ENCODE measurements at regions not wholly inside any gene's neighbourhood (a gene's known extent, or its start where the extent isn't known, plus 50 kb on each side); places are given as distances from the start of the nearest gene placed in this dataset.

GRCh38 chr10:10482613-10483012 is 535.1 kb upstream of the CELF2 start:
- TF ChIP-seq POLR2A (IDR thresholded peaks at IDR 0.05) (no peak), EP300 (IDR thresholded peaks at IDR 0.05) (no peak), CTCF (IDR thresholded peaks at IDR 0.05) (no peak), POLR2AphosphoS5 (IDR thresholded peaks at IDR 0.05) (no peak)
- H3K27ac ChIP-seq = no peak overlapping the region
- no peaks in the 10 kb centered on the region for H3K36me3 ChIP-seq
- intact Hi-C loops (cut with DNase I) = no loop called here
- 11 to 53% methylated on average over 4 of the region's 4 CpGs for WGBS, 2 donors
- H3K4me1 ChIP-seq = no peaks in the 10 kb centered on the region
- no peaks in the 10 kb centered on the region for H3K9me3 ChIP-seq
- no peaks in the 10 kb centered on the region for H3K27me3 ChIP-seq
- no peak for DNase-seq
- no peak overlapping the region for H3K4me3 ChIP-seq

GRCh38 chr10:10489076-10489475 is 528.6 kb upstream of the CELF2 start:
- DNase-seq = no peak
- H3K4me1 ChIP-seq = no peaks in the 10 kb centered on the region
- no peaks in the 10 kb centered on the region for H3K36me3 ChIP-seq
- no peaks in the 10 kb centered on the region for H3K9me3 ChIP-seq
- no peak for TF ChIP-seq POLR2A (IDR thresholded peaks at IDR 0.05)
- H3K27me3 ChIP-seq = no peaks in the 10 kb centered on the region
- H3K4me3 ChIP-seq = no peak overlapping the region
- no peak overlapping the region for H3K27ac ChIP-seq
- 94% methylated on average over 3 of the region's 3 CpGs for WGBS, 2 donors
- intact Hi-C loops (cut with DNase I) = no loop called here

GRCh38 chr10:10489805-10490571 is 527.7 kb upstream of the CELF2 start:
- no peaks in the 10 kb centered on the region for H3K36me3 ChIP-seq
- H3K4me1 ChIP-seq = no peaks in the 10 kb centered on the region
- intact Hi-C loops (cut with DNase I) = no loop called here
- no peaks in the 10 kb centered on the region for H3K9me3 ChIP-seq
- no peaks in the 10 kb centered on the region for H3K27me3 ChIP-seq
- WGBS, 2 donors = 91 to 94% methylated on average over 1 of the region's 1 CpG
- no peak overlapping the region for H3K27ac ChIP-seq
- no peak overlapping the region for H3K4me3 ChIP-seq
- TF ChIP-seq POLR2A (IDR thresholded peaks at IDR 0.05) = no peak
- DNase-seq = no peak

DNA sequence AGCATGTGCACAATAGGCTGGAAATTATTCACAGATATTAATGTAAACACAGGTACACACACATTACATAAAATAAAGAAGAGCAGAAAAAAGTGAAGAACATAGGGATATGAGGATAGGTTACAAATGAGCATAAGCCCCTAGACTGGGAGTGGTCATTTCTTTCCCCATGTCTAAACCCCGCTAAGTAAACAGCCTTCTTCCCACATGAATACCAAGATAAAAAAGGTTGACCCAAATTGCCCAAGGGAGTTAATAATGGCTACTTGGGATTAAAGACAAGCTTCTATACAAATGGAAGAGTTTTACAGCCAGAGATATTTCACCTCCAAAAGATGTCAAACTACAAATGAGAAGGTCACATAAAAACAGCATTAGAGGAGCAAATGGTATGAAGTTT is 527.1 kb upstream of the CELF2 start:
- H3K27me3 ChIP-seq = no peaks in the 10 kb centered on the region
- 57 to 93% methylated on average over 1 of the region's 1 CpG for WGBS, 2 donors
- H3K4me1 ChIP-seq = no peaks in the 10 kb centered on the region
- TF ChIP-seq POLR2AphosphoS5 (IDR thresholded peaks at IDR 0.05) (no peak), CTCF (IDR thresholded peaks at IDR 0.05) (no peak), POLR2A (IDR thresholded peaks at IDR 0.05) (no peak), EP300 (IDR thresholded peaks at IDR 0.05) (no peak)
- H3K36me3 ChIP-seq = no peaks in the 10 kb centered on the region
- H3K4me3 ChIP-seq = no peak overlapping the region
- H3K27ac ChIP-seq = no peak overlapping the region
- intact Hi-C loops (cut with DNase I) = no loop called here
- H3K9me3 ChIP-seq = no peaks in the 10 kb centered on the region
- no peak for DNase-seq

GRCh38 chr10:10492420-10492819 is 525.3 kb upstream of the CELF2 start:
- no peaks in the 10 kb centered on the region for H3K4me1 ChIP-seq
- 56 to 71% methylated on average over 3 of the region's 3 CpGs for WGBS, 2 donors
- H3K27me3 ChIP-seq = no peaks in the 10 kb centered on the region
- H3K4me3 ChIP-seq = no peak overlapping the region
- H3K27ac ChIP-seq = no peak overlapping the region
- H3K36me3 ChIP-seq = no peaks in the 10 kb centered on the region
- intact Hi-C loops (cut with DNase I) = no loop called here
- no peak for TF ChIP-seq POLR2AphosphoS5 (IDR thresholded peaks at IDR 0.05)
- TF ChIP-seq EP300 (IDR thresholded peaks at IDR 0.05) = no peak
- no peak for TF ChIP-seq POLR2A (IDR thresholded peaks at IDR 0.05)
- no peak for TF ChIP-seq CTCF (IDR thresholded peaks at IDR 0.05)
- DNase-seq = no peak
- H3K9me3 ChIP-seq = no peaks in the 10 kb centered on the region

- intact Hi-C loops (cut with DNase I) = no loop called here
- 71 to 81% methylated on average over 4 of the region's 4 CpGs for WGBS, 2 donors
- TF ChIP-seq POLR2A (IDR thresholded peaks at IDR 0.05) (no peak), POLR2AphosphoS5 (IDR thresholded peaks at IDR 0.05) (no peak), EP300 (IDR thresholded peaks at IDR 0.05) (no peak), CTCF (IDR thresholded peaks at IDR 0.05) (no peak)
Measured at GRCh38 chr10:10493833-10494232, 523.8 kb upstream of the CELF2 start.

More at GRCh38 chr10:10493833-10494232, 523.8 kb upstream of the CELF2 start:
- DNase-seq = no peak
- Histone ChIP-seq H3K27me3 (no peaks in the 10 kb centered on the region), H3K36me3 (no peaks in the 10 kb centered on the region), H3K27ac (no peak overlapping the region), H3K4me1 (no peaks in the 10 kb centered on the region), H3K4me3 (no peak overlapping the region), H3K9me3 (no peaks in the 10 kb centered on the region)
